GM21528 (cell line): ENCODE measurements at regions not wholly inside any gene's neighbourhood (a gene's known extent, or its start where the extent isn't known, plus 50 kb on each side); places are given as distances from the start of the nearest gene placed in this dataset.
"Not testable (repeated sequence)": the region's sequence is repeated elsewhere in the genome, so short reads cannot be mapped to it uniquely, and the experiment has no call there.

Source experiments
- ATAC-seq: cut with Tn5 transposase; IDR thresholded peaks from one replicate; pipeline ENCODE4 v1.9.1; 2021; ENCODE audit warnings: mild to moderate bottlenecking, moderate library complexity; ENCODE audit not compliant: unreplicated experiment, low FRiP score

DNA sequence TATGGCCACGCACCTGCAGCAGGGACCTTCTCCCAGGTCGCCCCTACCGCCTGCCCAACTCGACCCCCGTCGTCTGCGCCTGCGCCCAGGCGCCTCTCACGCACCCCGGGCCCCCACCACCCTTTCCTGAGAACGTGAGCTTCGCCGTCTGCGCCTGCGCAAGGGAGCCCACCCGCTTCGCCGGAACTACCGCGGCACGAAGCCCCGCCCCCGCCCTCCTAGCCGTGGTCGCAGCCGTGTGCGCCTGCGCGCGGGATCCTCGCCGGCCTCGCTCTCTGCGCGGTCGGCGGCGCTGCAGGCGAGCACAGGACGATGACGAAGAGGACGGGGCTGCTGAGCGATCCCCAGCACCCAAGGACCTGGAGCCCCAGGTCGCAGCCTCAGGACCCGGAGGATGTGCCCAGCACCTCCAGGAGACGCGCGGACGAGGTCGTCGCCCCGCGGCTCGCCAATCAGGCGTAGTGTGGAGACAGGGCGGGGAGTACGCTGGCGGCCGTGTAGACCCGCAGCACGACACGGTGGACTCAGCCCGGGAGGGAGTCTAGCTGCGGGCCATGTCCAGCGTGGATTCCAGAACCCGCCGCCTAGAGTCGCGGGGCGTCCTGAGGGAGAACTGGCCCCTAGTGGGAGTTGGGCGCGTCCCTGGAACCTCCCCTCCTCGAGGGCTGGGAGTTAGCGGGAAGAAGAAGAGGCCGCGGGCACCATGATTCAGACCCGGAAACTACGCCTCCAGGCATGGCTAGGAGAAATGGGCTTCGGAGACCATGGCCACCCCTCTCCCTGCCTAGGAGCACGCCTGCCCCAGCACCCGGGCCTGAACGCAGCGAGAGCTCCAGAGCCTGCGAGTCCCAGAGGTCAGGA lies 1120.8 kb upstream of the TMEM132C start:
- no peak for ATAC-seq

DNA sequence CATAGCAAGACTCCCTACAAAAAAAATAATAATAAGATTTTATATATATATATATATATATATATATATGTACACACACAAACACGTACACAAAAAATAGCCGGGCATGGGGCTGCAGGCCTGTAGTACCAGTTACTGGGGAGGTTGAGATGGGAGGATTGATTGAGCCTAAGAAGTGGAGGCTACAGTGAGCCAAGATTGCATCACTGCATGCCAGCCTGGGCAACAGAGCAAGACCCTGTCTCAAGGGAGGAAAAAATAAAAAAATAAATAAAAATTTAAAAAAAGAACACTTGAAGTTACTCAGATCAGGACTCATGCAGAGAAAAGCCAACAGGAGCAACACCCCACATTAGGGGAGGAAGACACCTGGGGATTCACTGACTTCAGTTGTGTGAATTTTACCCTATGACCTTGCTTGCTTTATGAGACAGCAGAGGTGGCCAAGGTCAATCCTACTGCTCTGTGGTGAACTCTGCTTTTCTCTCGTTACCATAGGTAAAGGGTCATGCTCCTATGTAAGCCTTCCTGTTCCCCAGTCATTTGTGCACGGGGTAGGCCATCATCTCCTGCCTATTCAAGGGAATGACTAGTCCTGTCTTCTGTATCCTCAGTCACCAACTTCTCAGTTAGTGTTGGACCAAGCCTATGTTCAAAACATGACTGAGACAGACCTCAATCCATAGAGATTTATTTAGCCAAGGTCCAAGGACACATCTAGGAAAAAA lies 1119.8 kb upstream of the TMEM132C start:
- no peak for ATAC-seq

DNA sequence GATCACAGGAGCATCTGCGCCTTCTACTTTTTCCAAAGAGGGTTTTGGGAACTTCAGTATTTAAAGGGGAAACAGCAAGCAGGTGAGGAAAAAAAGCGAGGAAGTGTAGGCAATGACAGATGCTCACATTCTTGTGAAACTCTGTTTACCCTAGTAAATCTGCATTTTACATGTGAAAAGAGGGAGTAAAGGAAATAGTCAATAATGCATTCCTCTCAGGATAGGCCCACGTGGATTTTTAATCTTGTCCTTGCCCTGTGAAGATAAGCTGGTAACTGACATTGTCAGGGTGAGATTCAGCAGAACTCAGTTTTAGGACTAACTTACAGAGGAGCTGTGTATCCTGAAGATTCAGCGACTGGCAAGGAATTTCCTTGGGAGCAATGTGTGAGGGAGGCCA lies 1119.2 kb upstream of the TMEM132C start:
- ATAC-seq, result no peak

DNA sequence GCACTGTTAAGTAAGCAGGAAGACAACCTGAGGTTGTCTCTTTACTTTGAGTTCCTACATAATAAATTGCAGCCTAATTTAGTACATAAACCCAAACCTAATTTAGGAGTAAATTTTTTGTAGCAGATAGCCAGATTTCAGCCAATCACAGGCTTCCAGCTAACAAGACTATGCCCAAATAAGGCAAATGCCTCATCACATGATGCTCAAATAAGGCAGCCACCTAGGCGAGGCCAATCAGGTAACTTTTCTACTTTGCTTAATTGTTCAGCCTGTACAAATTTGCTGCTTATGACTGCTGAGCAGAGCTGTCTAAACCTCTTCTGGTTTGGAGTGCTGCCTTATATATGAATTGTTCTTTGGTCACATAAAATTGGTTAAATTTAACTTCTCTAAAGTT lies 1118.7 kb upstream of the TMEM132C start:
- ATAC-seq, result no peak

DNA sequence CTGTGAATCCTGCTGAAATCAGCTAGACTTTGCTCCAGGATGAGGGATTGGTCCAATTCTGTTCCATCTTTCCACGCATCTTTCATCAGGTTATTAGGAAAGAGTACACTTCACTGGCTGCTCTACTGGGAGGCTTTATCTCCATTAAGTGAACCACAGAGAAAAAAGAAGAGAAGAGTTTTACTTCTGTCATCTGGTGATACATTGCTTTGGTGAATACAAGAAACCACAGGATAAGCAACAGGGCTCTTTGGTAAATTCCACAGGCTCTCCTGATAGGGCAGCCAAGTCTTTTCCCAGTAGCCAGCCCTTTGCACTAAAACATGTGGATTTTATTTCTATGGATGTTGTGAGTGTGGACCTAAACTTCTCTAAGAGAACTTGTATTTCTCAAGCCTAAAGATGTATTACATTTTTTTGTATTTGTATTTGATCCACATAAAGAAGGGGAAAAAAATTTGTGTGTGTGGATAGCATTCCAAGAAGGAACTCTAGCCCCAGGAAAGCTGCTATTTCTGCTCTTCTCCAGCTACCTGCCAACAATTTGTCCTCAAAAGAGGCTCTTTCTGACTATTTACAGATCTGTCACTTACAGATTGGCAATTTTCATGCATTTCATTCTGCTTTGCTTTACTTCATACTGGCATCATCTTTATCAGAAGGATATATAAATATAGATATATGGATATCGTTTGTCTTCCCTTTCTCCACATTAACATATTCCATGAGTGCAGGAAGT lies 1117.6 kb upstream of the TMEM132C start:
- no peak for ATAC-seq

DNA sequence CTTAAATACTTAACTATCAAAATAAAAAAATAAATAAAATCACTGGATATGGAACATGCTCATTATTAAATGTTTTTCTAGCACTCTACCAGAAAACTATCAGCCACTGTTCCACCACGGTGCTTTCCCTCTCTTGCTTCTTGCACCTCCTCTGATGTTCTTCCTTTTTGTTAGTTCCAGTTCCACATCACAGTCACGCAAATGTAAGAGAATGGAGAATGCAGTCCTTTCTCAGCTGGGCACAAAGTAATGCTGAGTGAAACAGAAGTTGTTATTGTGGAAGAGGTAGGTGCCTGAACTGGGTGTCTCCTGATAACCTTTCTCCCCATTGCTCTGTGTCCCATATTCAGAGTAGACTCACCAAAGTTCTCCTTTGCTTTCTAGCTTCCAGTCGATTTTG lies 1116.9 kb upstream of the TMEM132C start:
- ATAC-seq, result no peak

DNA sequence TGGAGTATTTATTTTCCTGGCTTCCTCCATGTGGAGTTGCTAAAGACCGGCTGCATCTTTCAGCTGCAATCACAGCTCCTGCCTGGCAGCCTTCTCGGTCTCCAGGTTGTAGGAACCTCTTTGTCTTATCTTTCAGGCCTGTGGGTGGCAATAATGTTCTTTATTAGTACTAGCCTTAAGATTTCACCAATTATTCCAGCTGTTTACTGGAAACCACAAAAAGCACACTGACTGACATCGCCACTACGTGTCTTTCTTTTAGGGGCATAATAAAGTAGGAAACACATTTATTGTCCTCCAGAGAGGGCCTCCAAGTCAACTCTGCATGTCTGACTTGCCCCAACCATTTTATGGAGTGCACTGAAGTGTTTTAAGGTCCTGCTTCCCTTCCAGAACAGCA lies 1116.5 kb upstream of the TMEM132C start:
- no peak for ATAC-seq

DNA sequence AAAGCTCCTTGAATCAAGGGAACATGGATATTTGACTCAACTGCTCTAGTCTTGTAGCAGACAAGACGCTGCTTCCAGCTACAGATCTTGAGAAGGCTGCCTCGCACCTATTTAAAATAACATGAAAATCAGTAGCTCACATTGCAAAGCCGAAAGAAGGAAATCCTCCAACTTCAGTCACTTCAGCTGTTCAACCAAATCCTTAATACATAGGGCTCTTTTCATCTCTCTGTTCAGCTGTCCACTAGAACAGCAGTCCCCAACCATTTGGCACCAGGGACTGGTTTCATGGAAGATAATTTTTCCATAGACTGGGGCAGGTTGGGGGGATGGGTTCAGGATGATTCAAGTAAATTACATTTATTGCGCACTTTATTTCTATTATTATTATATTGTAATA lies 1116.0 kb upstream of the TMEM132C start:
- no peak for ATAC-seq

DNA sequence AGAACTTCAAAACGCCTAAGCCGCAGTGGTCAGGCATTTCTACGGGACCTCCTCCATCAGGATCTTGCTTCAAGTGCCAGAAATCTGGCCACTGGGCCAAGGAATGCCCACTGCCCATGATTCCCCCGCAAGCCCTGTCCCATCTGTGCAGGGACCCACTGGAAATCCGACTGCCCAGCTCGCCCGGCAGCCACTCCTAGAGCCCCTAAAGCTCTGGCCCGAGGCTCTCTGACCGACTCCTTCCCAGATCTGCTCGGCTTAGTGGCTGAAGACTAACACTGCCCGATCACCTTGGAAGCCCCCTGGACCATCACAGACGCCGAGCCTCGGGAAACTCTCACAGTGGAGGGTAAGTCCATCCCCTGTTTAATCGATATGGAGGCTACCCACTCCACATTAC lies 1113.0 kb upstream of the TMEM132C start:
- no peak for ATAC-seq

DNA sequence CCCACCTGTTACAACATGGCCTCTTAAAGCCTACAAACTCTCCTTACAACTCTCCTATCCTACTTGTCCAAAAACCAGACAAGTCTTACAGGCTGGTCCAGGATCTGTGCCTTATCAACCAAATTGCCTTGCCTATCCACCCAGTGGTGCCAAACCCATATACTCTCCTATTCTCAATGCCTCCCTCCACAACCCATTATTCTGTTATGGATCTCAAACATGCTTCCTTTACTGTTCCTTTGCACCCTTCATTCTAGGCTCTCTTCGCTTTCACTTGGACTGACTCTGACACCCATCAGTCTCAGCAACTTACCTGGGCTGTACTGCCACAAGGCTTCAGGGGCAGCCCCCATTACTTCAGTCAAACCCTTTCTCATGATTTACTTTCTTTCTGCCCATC lies 1112.1 kb upstream of the TMEM132C start:
- not testable (repeated sequence) for ATAC-seq

DNA sequence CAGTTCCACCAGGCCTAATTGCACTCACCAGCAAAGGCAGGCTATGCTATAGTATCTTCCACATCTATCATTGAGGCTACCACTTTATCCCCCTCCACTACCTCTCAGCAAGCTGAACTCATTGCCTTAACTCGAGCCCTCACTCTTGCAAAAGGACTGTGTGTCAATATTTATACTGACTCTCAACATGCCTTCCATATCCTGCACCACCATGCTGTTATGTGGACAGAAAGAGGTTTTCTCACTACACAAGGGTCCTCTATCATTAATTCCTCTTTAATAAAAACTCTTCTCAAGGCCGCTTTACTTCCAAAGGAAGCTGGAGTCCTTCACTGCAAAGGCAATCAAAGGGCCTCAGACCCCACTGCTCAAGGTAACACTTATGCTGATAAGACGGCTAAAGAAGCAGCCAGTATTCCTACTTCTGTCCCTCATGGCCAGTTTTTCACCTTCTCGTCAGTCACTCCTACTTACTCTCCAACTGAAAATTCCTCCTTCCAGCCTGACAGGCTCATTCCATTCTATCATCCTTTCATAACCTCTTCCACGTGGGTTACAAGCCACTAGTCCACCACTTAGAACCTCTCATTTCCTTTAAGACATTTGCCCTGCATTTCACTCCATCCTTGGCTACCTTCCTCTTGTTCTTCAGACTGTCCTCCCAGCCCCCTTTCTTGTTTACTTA lies 1110.9 kb upstream of the TMEM132C start:
- ATAC-seq, result not testable (repeated sequence)

DNA sequence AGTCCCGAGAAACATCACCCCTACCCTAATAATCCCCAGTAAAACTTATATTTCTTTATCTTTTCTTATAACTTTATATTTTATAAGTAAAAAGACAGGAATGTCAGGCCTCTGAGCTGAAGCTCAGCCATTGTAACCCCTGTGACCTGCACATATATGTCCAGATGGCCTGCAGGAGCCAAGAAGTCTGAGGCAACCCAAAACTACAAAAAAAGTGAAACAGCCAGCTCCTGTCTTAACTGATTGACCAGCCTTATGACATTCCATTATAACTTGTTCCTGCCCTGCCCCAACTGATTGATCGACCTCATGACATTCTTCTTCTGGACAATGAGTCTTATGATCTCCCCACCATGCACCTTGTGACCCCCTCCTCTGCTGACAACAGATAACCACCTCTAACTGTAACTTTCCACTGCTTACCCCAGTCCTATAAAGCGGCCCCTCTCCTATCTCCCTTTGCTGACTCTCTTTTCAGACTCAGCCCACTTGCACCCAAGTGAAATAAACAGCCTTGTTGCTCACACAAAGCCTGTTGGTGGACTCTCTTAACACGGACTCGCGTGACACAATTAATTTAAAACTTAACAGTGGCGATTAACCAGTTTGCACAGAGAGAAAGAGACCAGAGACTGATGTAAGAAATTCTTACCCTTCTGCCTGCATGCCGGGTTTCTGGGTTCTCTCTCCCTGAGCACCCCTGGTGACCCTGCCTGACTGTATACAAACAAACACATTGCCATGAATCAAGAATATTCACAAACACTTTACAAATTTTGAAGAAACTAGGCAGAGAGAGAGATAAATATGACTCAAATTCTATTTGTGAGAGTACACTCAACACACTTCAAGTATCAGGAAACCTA lies 1109.2 kb upstream of the TMEM132C start:
- not testable (repeated sequence) for ATAC-seq

DNA sequence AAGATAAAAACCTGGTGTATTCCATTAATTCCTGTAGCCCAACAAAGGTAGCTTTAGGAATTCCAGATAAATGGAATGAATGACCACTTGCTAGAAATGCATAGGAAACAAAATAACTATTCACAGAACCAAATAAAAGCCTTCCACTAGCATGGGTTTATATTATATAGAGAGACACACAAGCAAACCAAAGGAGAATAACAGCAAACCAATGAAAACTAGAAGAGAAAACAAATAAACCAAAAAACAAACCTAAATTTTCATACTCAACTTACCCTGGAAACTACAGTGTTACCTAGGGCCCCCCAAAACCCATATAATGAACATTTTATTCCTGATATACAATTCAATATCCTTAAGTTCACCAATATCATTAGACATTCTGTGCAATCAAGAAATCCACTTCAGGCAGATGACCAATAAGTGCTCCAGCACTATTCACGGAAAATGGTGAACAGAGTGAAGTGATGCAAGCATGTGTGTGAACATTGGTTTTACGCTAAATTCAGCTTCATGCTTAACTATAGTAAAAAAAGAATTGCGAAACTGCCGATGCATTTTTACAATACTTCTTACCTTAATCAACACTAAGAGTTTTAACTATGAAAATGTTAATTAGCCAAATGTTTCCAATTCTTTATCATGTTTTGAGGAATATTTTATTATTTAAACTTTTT lies 1108.4 kb upstream of the TMEM132C start:
- ATAC-seq, result no peak

DNA sequence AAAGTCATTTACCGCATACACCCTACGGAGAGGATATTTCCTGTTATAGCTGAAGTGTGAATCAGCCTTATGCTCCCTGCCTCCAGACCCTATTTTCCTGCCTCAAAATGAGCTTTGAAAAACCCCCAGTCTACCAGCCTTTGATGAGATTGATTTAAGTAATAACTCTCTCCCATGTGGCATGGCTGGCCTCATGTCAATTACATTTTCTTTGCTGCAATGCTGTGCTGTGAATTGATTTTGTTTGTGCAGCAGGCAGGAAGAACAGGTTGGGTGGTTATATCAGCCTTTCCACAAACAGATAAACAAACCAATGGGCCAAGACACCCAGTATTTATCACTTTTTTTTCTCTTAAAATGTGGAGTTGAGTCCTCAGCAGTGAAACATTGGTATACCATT lies 1105.5 kb upstream of the TMEM132C start:
- no peak for ATAC-seq

DNA sequence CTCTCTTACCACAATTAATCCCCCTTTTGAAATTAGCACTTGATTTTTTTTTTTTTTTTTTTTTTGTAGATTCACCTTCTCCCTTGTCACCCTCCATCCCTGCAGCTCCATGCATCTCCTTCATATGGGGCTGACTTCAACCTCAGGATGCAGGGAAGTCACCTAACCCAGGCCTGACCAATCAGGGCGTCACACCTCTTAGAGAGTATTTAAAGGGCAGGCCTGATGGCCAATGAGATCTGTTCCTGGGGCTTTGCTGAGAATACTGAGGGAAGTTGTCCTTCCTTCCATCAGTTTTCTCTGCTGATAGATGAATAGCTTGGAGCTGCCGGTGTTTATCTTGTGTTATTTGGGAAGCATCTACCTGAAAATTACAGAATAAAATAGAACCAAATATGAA lies 1104.7 kb upstream of the TMEM132C start:
- no peak for ATAC-seq

DNA sequence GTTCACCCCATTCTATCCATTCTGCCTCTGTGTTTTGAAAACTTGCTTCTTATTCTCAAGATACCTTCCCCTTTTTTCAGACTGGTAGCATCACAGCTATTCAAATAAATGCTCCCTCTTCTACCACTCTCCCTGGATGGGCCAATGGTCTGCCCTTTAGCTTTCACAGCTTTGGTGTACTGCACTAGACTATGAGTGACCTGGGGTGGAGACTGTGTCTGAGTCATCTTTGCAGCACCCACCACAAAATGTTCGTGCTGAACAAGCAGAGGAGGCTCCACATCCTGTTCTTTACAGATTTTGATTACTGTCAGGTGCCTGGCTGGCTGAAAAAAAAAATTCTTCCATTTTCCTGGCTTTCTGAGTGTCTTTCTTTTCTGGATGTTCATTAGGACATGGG lies 1104.1 kb upstream of the TMEM132C start:
- no peak for ATAC-seq

DNA sequence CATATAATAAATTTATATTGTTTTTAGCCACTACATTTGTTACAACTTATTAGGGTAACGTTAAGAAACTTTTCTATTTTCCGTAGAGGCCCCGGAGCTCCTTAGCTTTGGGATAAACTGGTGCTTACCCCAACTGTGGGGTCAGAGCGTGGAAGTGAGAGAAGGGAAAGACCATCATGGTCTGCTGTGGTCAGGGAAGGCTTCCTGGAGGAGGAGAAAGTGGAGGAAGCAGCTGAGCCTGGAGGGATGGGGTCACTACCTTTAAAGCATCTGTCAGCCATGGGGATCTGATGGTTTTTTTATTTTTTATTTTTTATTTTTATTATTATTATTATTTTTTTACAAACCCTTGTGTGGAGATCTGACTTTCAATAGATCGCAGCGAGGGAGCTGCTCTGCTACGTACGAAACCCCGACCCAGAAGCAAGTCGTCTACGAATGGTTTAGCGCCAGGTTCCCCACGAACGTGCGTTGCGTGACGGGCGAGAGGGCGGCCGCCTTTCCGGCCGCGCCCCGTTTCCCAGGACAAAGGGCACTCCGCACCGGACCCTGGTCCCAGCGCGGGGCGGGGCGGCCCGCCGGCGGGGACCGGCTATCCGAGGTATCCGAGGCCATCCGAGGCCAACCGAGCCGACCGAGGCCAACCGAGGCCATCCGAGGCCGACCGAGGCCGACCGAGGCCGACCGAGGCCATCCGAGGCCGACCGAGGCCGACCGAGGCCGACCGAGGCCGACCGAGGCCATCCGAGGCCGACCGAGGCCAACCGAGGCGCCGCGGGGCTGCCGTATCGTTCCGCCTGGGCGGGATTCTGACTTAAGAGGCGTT lies 1101.2 kb upstream of the TMEM132C start:
- no peak for ATAC-seq
